ENCODE measurements at regions not wholly inside any gene's neighbourhood (a gene's known extent, or its start where the extent isn't known, plus 50 kb on each side); places are given as distances from the start of the nearest gene placed in this dataset.

- CTCF ChIA-PET = no interaction called here
Observed at GRCh38 chr1:230550428-230550827, 91.9 kb upstream of the COG2 start.

GRCh38 chr1:230549625-230550024 is 92.7 kb upstream of the COG2 start:
- no peak for TF ChIP-seq CTCF (IDR thresholded peaks at IDR 0.05; ENCODE audit: control extremely low read depth, extremely low read depth, low read depth, missing control alignments)
- ChIA-PET CTCF (interaction anchor here (1.5 kb wide), 1 partner anchor 26 kb away, joined by 5 read pairs; no protein-coding TSS in a partner anchor), POLR2A (no interaction called here)
- no peak for DNase-seq (ENCODE audit: extremely low spot score)

More at GRCh38 chr1:230550428-230550827, 91.9 kb upstream of the COG2 start:
- POLR2A ChIA-PET = no interaction called here
- no peak for DNase-seq (ENCODE audit: extremely low spot score)
- no peak for TF ChIP-seq CTCF (IDR thresholded peaks at IDR 0.05; ENCODE audit: control extremely low read depth, extremely low read depth, low read depth, missing control alignments)

GRCh38 chr1:230548997-230549396 is 93.3 kb upstream of the COG2 start:
- POLR2A ChIA-PET = no interaction called here
- DNase-seq (ENCODE audit: extremely low spot score) = no peak
- CTCF ChIA-PET = interaction anchor here (1.5 kb wide), 1 partner anchor 26 kb away, joined by 5 read pairs; no protein-coding TSS in a partner anchor
- TF ChIP-seq CTCF (IDR thresholded peaks at IDR 0.05; ENCODE audit: control extremely low read depth, extremely low read depth, low read depth, missing control alignments) = no peak

GRCh38 chr1:230548357-230548756 is 93.9 kb upstream of the COG2 start:
- DNase-seq (ENCODE audit: extremely low spot score) = no peak
- TF ChIP-seq CTCF (IDR thresholded peaks at IDR 0.05; ENCODE audit: control extremely low read depth, extremely low read depth, low read depth, missing control alignments) = no peak
- CTCF ChIA-PET = no interaction called here
- POLR2A ChIA-PET = no interaction called here

- POLR2A ChIA-PET = no interaction called here
- no peak for TF ChIP-seq CTCF (IDR thresholded peaks at IDR 0.05; ENCODE audit: control extremely low read depth, extremely low read depth, low read depth, missing control alignments)
- CTCF ChIA-PET = no interaction called here
- no peak for DNase-seq (ENCODE audit: extremely low spot score)
Observed at GRCh38 chr1:230545181-230545580, 97.1 kb upstream of the COG2 start.

GRCh38 chr1:230544758-230545157 is 97.5 kb upstream of the COG2 start:
- CTCF ChIA-PET = no interaction called here
- no peak for TF ChIP-seq CTCF (IDR thresholded peaks at IDR 0.05; ENCODE audit: control extremely low read depth, extremely low read depth, low read depth, missing control alignments)
- DNase-seq (ENCODE audit: extremely low spot score) = no peak
- POLR2A ChIA-PET = interaction anchor here (0.5 kb wide), 1 partner anchor 140 kb away, joined by 3 read pairs; no protein-coding TSS in a partner anchor

- no peak for DNase-seq (ENCODE audit: extremely low spot score)
- ChIA-PET POLR2A (no interaction called here), CTCF (interaction anchor here (1.4 kb wide), 1 partner anchor 15 kb away, joined by 5 read pairs; no protein-coding TSS in a partner anchor)
- no peak for TF ChIP-seq CTCF (IDR thresholded peaks at IDR 0.05; ENCODE audit: control extremely low read depth, extremely low read depth, low read depth, missing control alignments)
Observed at GRCh38 chr1:230543085-230543484, 99.2 kb upstream of the COG2 start.
